ENCODE measurements at regions not wholly inside any gene's neighbourhood (a gene's known extent, or its start where the extent isn't known, plus 50 kb on each side); places are given as distances from the start of the nearest gene placed in this dataset.
"Not testable (repeated sequence)": the region's sequence is repeated elsewhere in the genome, so short reads cannot be mapped to it uniquely, and the experiment has no call there.

- DNase-seq (ENCODE audit: low read depth, low spot score), result no peak
These were observed 552.3 kb downstream of the TSN start for GRCh38 chr2:122307763-122308162.

GRCh38 chr2:122315306-122315705 lies 559.9 kb downstream of the TSN start:
- no peak for DNase-seq (ENCODE audit: low read depth, low spot score)

- no peak for DNase-seq (ENCODE audit: low read depth, low spot score)
These were observed 564.2 kb downstream of the TSN start for GRCh38 chr2:122319539-122320132.

GRCh38 chr2:122322815-122323214 lies 567.4 kb downstream of the TSN start:
- no peak for DNase-seq (ENCODE audit: low read depth, low spot score)

- no peak for DNase-seq (ENCODE audit: low read depth, low spot score)
These were observed 568.5 kb downstream of the TSN start for GRCh38 chr2:122323927-122324326.

- no peak for DNase-seq (ENCODE audit: low read depth, low spot score)
These were observed 571.0 kb downstream of the TSN start for GRCh38 chr2:122326471-122326870.

- DNase-seq (ENCODE audit: low read depth, low spot score), result no peak
These were observed 573.4 kb downstream of the TSN start for GRCh38 chr2:122328816-122329215.

- DNase-seq (ENCODE audit: low read depth, low spot score), result no peak
These were observed 573.8 kb downstream of the TSN start for GRCh38 chr2:122329278-122329677.

GRCh38 chr2:122333932-122334331 lies 578.5 kb downstream of the TSN start:
- no peak for DNase-seq (ENCODE audit: low read depth, low spot score)

GRCh38 chr2:122338000-122338399 lies 582.5 kb downstream of the TSN start:
- no peak for DNase-seq (ENCODE audit: low read depth, low spot score)

GRCh38 chr2:122340246-122340645 lies 584.8 kb downstream of the TSN start:
- no peak for DNase-seq (ENCODE audit: low read depth, low spot score)

GRCh38 chr2:122341007-122341406 lies 585.6 kb downstream of the TSN start:
- no peak for DNase-seq (ENCODE audit: low read depth, low spot score)

- DNase-seq (ENCODE audit: low read depth, low spot score), result not testable (repeated sequence)
These were observed 596.7 kb downstream of the TSN start for GRCh38 chr2:122352151-122352550.

- DNase-seq (ENCODE audit: low read depth, low spot score), result no peak
These were observed 602.5 kb downstream of the TSN start for GRCh38 chr2:122357998-122358397.

- DNase-seq (ENCODE audit: low read depth, low spot score), result no peak
These were observed 603.3 kb downstream of the TSN start for GRCh38 chr2:122358729-122359128.

- no peak for DNase-seq (ENCODE audit: low read depth, low spot score)
These were observed 608.4 kb downstream of the TSN start for GRCh38 chr2:122363885-122364284.

GRCh38 chr2:122366427-122366826 lies 611.0 kb downstream of the TSN start:
- no peak for DNase-seq (ENCODE audit: low read depth, low spot score)

- no peak for DNase-seq (ENCODE audit: low read depth, low spot score)
These were observed 611.7 kb downstream of the TSN start for GRCh38 chr2:122366969-122367645.

- DNase-seq (ENCODE audit: low read depth, low spot score), result no peak
These were observed 612.2 kb downstream of the TSN start for GRCh38 chr2:122367646-122368010.

- DNase-seq (ENCODE audit: low read depth, low spot score), result no peak
These were observed 613.3 kb downstream of the TSN start for GRCh38 chr2:122368576-122369243.

- no peak for DNase-seq (ENCODE audit: low read depth, low spot score)
These were observed 623.1 kb downstream of the TSN start for GRCh38 chr2:122378521-122378920.

GRCh38 chr2:122384768-122385333 lies 629.4 kb downstream of the TSN start:
- DNase-seq (ENCODE audit: low read depth, low spot score), result no peak

- no peak for DNase-seq (ENCODE audit: low read depth, low spot score)
These were observed 632.8 kb downstream of the TSN start for GRCh38 chr2:122388208-122388607.

Measured in smooth muscle cell of the brain vasculature (primary cell).